ENCODE measurements at regions not wholly inside any gene's neighbourhood (a gene's known extent, or its start where the extent isn't known, plus 50 kb on each side); places are given as distances from the start of the nearest gene placed in this dataset.

DNA sequence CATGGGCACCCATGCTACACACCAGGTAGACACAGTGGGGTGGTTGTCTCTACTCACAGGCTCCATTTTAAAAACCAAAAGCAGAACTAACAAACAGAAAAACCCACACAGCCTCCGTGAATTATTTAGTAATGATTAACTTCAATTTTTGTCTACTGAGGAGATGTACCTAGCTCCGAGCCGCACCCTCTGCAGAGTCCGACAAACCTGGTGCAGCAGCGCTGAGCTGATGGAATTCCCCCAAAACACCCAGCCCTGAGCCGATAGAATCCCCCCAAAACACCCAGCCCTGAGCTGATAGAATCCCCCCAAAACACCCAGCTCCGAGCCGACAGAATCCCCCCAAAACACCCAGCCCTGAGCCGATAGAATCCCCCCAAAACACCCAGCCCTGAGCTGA is 927.0 kb downstream of the BRD1 start:
- Histone ChIP-seq H2AFZ (no peak overlapping the region), H3K4me1 (ENCODE audit: insufficient read depth) (no peaks in the 10 kb centered on the region), H3K79me2 (replicated peaks; ENCODE audit: insufficient read depth) (no peaks in the 10 kb centered on the region), H3K36me3 (ENCODE audit: insufficient read depth) (no peaks in the 10 kb centered on the region), H3K4me2 (no peak overlapping the region), H3F3A (replicated peaks; ENCODE audit: low read depth) (no peaks in the 10 kb centered on the region), H3K9me2 (ENCODE audit: insufficient read depth) (no peaks in the 10 kb centered on the region), H3K27me3 (ENCODE audit: insufficient read depth) (no peaks in the 10 kb centered on the region), H3K4me3 (no peak overlapping the region), H3K27ac (ENCODE audit: low read depth) (no peak overlapping the region), H4K20me1 (replicated peaks; ENCODE audit: insufficient read depth) (no peaks in the 10 kb centered on the region)
- Mint-ChIP-seq H3K36me3 (ENCODE audit: low read depth) (no peaks in the 10 kb centered on the region), H3K4me3 (no peak overlapping the region), H3K27ac (no peak overlapping the region), H3K4me1 (no peaks in the 10 kb centered on the region; the same call in 2 of the 3 replicates), H3K27me3 (ENCODE audit: insufficient read depth, low read depth, poor library complexity) (peaks cover 6% of the 10 kb centered on the region), H3K9me3 (no peaks in the 10 kb centered on the region)
- TF ChIP-seq, protein P1, sequence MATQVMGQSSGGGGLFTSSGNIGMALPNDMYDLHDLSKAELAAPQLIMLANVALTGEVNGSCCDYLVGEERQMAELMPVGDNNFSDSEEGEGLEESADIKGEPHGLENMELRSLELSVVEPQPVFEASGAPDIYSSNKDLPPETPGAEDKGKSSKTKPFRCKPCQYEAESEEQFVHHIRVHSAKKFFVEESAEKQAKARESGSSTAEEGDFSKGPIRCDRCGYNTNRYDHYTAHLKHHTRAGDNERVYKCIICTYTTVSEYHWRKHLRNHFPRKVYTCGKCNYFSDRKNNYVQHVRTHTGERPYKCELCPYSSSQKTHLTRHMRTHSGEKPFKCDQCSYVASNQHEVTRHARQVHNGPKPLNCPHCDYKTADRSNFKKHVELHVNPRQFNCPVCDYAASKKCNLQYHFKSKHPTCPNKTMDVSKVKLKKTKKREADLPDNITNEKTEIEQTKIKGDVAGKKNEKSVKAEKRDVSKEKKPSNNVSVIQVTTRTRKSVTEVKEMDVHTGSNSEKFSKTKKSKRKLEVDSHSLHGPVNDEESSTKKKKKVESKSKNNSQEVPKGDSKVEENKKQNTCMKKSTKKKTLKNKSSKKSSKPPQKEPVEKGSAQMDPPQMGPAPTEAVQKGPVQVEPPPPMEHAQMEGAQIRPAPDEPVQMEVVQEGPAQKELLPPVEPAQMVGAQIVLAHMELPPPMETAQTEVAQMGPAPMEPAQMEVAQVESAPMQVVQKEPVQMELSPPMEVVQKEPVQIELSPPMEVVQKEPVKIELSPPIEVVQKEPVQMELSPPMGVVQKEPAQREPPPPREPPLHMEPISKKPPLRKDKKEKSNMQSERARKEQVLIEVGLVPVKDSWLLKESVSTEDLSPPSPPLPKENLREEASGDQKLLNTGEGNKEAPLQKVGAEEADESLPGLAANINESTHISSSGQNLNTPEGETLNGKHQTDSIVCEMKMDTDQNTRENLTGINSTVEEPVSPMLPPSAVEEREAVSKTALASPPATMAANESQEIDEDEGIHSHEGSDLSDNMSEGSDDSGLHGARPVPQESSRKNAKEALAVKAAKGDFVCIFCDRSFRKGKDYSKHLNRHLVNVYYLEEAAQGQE (IDR thresholded peaks at IDR 0.05; ENCODE audit: unreplicated experiment): no peak
- no peak for TF ChIP-seq STAT1 (IDR thresholded peaks at IDR 0.05; ENCODE audit: unreplicated experiment)
- TF ChIP-seq EZH2 (IDR thresholded peaks at IDR 0.05; ENCODE audit: low read depth, unreplicated experiment): no peak
- ATAC-seq: no peak
- no peak for DNase-seq (ENCODE audit: low spot score)

DNA sequence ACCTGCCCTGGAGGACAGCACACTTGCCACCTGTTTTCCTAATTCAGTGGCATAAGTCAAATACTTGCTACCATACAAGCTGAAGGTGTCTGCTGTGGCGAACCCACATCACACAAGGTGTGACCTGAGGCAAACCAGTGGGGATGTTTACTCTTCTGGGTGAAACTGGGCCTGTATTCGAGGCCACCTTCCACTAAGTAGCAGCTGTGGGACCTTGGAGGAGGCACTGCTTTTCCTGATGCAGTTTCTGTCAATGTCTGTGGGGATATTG is 927.4 kb downstream of the BRD1 start:
- Mint-ChIP-seq H3K4me3 (no peak overlapping the region), H3K4me1 (no peaks in the 10 kb centered on the region; the same call in 2 of the 3 replicates), H3K27ac (no peak overlapping the region), H3K9me3 (no peaks in the 10 kb centered on the region), H3K36me3 (ENCODE audit: low read depth) (no peaks in the 10 kb centered on the region), H3K27me3 (ENCODE audit: insufficient read depth, low read depth, poor library complexity) (peaks cover 6% of the 10 kb centered on the region)
- Histone ChIP-seq H3K36me3 (ENCODE audit: insufficient read depth) (no peaks in the 10 kb centered on the region), H2AFZ (no peak overlapping the region), H3K4me2 (no peak overlapping the region), H3K27ac (ENCODE audit: low read depth) (no peak overlapping the region), H3K79me2 (replicated peaks; ENCODE audit: insufficient read depth) (no peaks in the 10 kb centered on the region), H3K4me1 (ENCODE audit: insufficient read depth) (no peaks in the 10 kb centered on the region), H3K9me2 (ENCODE audit: insufficient read depth) (no peaks in the 10 kb centered on the region), H4K20me1 (replicated peaks; ENCODE audit: insufficient read depth) (no peaks in the 10 kb centered on the region), H3K27me3 (ENCODE audit: insufficient read depth) (no peaks in the 10 kb centered on the region), H3F3A (replicated peaks; ENCODE audit: low read depth) (no peaks in the 10 kb centered on the region), H3K4me3 (no peak overlapping the region)
- DNase-seq (ENCODE audit: low spot score) (no peak), ATAC-seq (no peak)
- TF ChIP-seq STAT1 (IDR thresholded peaks at IDR 0.05; ENCODE audit: unreplicated experiment): no peak
- TF ChIP-seq CREB1 (CRISPR knock-in tag; IDR thresholded peaks at IDR 0.05; ENCODE audit: low read depth): no peak
- TF ChIP-seq, protein P1 (IDR thresholded peaks at IDR 0.05; ENCODE audit: unreplicated experiment): no peak
- TF ChIP-seq, protein P2, sequence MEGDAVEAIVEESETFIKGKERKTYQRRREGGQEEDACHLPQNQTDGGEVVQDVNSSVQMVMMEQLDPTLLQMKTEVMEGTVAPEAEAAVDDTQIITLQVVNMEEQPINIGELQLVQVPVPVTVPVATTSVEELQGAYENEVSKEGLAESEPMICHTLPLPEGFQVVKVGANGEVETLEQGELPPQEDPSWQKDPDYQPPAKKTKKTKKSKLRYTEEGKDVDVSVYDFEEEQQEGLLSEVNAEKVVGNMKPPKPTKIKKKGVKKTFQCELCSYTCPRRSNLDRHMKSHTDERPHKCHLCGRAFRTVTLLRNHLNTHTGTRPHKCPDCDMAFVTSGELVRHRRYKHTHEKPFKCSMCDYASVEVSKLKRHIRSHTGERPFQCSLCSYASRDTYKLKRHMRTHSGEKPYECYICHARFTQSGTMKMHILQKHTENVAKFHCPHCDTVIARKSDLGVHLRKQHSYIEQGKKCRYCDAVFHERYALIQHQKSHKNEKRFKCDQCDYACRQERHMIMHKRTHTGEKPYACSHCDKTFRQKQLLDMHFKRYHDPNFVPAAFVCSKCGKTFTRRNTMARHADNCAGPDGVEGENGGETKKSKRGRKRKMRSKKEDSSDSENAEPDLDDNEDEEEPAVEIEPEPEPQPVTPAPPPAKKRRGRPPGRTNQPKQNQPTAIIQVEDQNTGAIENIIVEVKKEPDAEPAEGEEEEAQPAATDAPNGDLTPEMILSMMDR (conservative IDR thresholded peaks at IDR 0.05; ENCODE audit: low read depth in 2 of 2): no peak
- TF ChIP-seq JUNB (IDR thresholded peaks at IDR 0.05; ENCODE audit: unreplicated experiment): no peak
- TF ChIP-seq, protein P3, sequence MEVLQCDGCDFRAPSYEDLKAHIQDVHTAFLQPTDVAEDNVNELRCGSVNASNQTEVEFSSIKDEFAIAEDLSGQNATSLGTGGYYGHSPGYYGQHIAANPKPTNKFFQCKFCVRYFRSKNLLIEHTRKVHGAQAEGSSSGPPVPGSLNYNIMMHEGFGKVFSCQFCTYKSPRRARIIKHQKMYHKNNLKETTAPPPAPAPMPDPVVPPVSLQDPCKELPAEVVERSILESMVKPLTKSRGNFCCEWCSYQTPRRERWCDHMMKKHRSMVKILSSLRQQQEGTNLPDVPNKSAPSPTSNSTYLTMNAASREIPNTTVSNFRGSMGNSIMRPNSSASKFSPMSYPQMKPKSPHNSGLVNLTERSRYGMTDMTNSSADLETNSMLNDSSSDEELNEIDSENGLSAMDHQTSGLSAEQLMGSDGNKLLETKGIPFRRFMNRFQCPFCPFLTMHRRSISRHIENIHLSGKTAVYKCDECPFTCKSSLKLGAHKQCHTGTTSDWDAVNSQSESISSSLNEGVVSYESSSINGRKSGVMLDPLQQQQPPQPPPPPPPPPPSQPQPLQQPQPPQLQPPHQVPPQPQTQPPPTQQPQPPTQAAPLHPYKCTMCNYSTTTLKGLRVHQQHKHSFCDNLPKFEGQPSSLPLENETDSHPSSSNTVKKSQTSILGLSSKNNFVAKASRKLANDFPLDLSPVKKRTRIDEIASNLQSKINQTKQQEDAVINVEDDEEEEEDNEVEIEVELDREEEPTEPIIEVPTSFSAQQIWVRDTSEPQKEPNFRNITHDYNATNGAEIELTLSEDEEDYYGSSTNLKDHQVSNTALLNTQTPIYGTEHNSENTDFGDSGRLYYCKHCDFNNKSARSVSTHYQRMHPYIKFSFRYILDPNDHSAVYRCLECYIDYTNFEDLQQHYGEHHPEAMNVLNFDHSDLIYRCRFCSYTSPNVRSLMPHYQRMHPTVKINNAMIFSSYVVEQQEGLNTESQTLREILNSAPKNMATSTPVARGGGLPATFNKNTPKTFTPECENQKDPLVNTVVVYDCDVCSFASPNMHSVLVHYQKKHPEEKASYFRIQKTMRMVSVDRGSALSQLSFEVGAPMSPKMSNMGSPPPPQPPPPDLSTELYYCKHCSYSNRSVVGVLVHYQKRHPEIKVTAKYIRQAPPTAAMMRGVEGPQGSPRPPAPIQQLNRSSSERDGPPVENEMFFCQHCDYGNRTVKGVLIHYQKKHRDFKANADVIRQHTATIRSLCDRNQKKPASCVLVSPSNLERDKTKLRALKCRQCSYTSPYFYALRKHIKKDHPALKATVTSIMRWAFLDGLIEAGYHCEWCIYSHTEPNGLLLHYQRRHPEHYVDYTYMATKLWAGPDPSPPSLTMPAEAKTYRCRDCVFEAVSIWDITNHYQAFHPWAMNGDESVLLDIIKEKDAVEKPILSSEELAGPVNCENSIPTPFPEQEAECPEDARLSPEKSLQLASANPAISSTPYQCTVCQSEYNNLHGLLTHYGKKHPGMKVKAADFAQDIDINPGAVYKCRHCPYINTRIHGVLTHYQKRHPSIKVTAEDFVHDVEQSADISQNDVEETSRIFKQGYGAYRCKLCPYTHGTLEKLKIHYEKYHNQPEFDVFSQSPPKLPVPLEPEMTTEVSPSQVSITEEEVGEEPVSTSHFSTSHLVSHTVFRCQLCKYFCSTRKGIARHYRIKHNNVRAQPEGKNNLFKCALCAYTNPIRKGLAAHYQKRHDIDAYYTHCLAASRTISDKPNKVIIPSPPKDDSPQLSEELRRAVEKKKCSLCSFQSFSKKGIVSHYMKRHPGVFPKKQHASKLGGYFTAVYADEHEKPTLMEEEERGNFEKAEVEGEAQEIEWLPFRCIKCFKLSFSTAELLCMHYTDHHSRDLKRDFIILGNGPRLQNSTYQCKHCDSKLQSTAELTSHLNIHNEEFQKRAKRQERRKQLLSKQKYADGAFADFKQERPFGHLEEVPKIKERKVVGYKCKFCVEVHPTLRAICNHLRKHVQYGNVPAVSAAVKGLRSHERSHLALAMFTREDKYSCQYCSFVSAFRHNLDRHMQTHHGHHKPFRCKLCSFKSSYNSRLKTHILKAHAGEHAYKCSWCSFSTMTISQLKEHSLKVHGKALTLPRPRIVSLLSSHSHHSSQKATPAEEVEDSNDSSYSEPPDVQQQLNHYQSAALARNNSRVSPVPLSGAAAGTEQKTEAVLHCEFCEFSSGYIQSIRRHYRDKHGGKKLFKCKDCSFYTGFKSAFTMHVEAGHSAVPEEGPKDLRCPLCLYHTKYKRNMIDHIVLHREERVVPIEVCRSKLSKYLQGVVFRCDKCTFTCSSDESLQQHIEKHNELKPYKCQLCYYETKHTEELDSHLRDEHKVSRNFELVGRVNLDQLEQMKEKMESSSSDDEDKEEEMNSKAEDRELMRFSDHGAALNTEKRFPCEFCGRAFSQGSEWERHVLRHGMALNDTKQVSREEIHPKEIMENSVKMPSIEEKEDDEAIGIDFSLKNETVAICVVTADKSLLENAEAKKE (CRISPR knock-in tag; IDR thresholded peaks at IDR 0.05): no peak

All from GM23338 (cell line).